Keratinocyte (primary cell): ENCODE measurements at regions not wholly inside any gene's neighbourhood (a gene's known extent, or its start where the extent isn't known, plus 50 kb on each side); places are given as distances from the start of the nearest gene placed in this dataset.

Experiments
- CTCF ChIP-seq, 3 experiments: IDR thresholded peaks in 1 of 3; conservative IDR thresholded peaks in 1 of 3; optimal IDR thresholded peaks in 1 of 3; 2 replicates in 2 of 3; 3 replicates in 1 of 3; pipeline versions ENCODE3 to v1.5.1; 2011; ENCODE audit warnings: low read length in 3 of 3, mild to moderate bottlenecking in 3 of 3, moderate library complexity in 2 of 3, control low read depth in 1 of 3, inconsistent platforms in 1 of 3; ENCODE audit not compliant: insufficient read depth in 2 of 3; ENCODE audit errors: extremely low read depth in 1 of 3
- EZH2 ChIP-seq: IDR thresholded peaks from one replicate; pipeline ENCODE4 v1.6.1; 2012; ENCODE audit warnings: inconsistent platforms, mild to moderate bottlenecking, low read length, moderate library complexity

- TF ChIP-seq CTCF (optimal IDR thresholded peaks at IDR 0.05 in 1 of 3, IDR thresholded peaks at IDR 0.05 in 1 of 3, conservative IDR thresholded peaks at IDR 0.05 in 1 of 3; ENCODE audit: extremely low read depth in 1 of 3, insufficient read depth in 2 of 3, low read length in 3 of 3) (no peak), EZH2 (no peak)
Measured at GRCh38 chr10:113267619-113268562, 285.0 kb upstream of the HABP2 start.
